Transverse colon (tissue), 4 donors: ENCODE measurements at regions not wholly inside any gene's neighbourhood (a gene's known extent, or its start where the extent isn't known, plus 50 kb on each side); places are given as distances from the start of the nearest gene placed in this dataset.

ENCODE experiments used
- DNase-seq: peaks from one replicate; pipeline ENCODE4 v3.0.0-alpha.2; 2019
- H3K27ac ChIP-seq, 4 donors: fragments of 200-600 bp; sonication (generic); 2 replicates each; pipeline ENCODE4 v1.5.1; 2016 to 2018; ENCODE audit warnings: inconsistent platforms in 4 of 4
- H3K27me3 ChIP-seq: fragments of 200-600 bp; sonication (generic); 2 replicates; pipeline ENCODE4 v1.5.1; 2017; ENCODE audit warnings: inconsistent platforms
- H3K36me3 ChIP-seq, 4 donors: fragments of 200-600 bp; sonication (generic); 2 replicates each; pipeline ENCODE4 v1.5.1; 2017 to 2019; ENCODE audit warnings: inconsistent platforms in 4 of 4
- H3K4me1 ChIP-seq, 4 donors: fragments of 200-600 bp; sonication (generic); 2 replicates each; pipeline ENCODE4 v1.5.1; 2017 to 2020; ENCODE audit warnings: inconsistent platforms in 4 of 4
- H3K4me3 ChIP-seq, 4 donors: fragments of 200-600 bp; sonication (generic); 1 replicate in 1 of 4; 2 replicates in 3 of 4; pipeline versions ENCODE4 v1.5.1 to v1.6.1; 2017 to 2019; ENCODE audit warnings: inconsistent platforms in 4 of 4
- H3K9me3 ChIP-seq, 2 donors: fragments of 200-600 bp; sonication (generic); 2 replicates each; pipeline ENCODE4 v1.5.1; 2017 to 2019; ENCODE audit warnings: inconsistent platforms in 2 of 2
- CTCF ChIP-seq, 5 experiments: fragments of 200-600 bp in 3 of 5; fragments of 450-650 bp in 2 of 5; sonication (generic) in 3 of 5; IDR thresholded peaks; 1 replicate in 2 of 5; 2 replicates in 3 of 5; pipeline ENCODE4 v1.5.1; 2016 to 2017; ENCODE audit warnings: antibody characterized with exemption in 5 of 5, inconsistent platforms in 3 of 5, mild to moderate bottlenecking in 2 of 5, moderate library complexity in 1 of 5
- EP300 ChIP-seq: sonication (generic); formaldehyde crosslinking; IDR thresholded peaks from one replicate; pipeline ENCODE4 v1.6.1; 2017; ENCODE audit warnings: antibody characterized with exemption, low read depth
- POLR2A ChIP-seq: fragments of 450-650 bp; IDR thresholded peaks from one replicate; pipeline ENCODE4 v1.6.1; 2016; ENCODE audit warnings: antibody characterized with exemption, mild to moderate bottlenecking, moderate library complexity
- POLR2AphosphoS5 ChIP-seq, 3 donors: sonication (generic); formaldehyde crosslinking; IDR thresholded peaks; one replicate each; pipeline ENCODE4 v1.6.1; 2016; ENCODE audit warnings: antibody characterized with exemption in 3 of 3
- WGBS, 2 donors: methylation state at CpG; one replicate each; pipeline ENCODE4 v1.1.5; 2018; ENCODE audit warnings: low coverage in 1 of 2; 5-methylcytosine and 5-hydroxymethylcytosine counted together
- in situ Hi-C, 4 donors: fragments of 200-750 bp; cut with MboI; loops; one replicate each; pipeline versions ENCODE4 v1.15.0 to v1.15.1; 2017; ENCODE audit warnings: low sequenced_read_pairs in 3 of 4, low pct_ligation_motif_present in 1 of 4, low pct_unique_long_range_greater_than_20kb in 1 of 4
- intact Hi-C: fragments of 100-400 bp; cut with DNase I; formaldehyde crosslinking; loops from one replicate; pipeline ENCODE4 v1.15.1; 2023; ENCODE audit warnings: low total_unique reads

- Histone ChIP-seq H3K4me3 (peak overlapping the region; percentile 60 to 70 (median 62)), H3K27ac (peak overlapping the region; percentile 97 to 99 (median 98)), H3K4me1 (peaks cover 5 to 31% (median 21%) of the 10 kb centered on the region in 4 donors), H3K36me3 (no peaks in the 10 kb centered on the region), H3K9me3 (no peaks in the 10 kb centered on the region), H3K27me3 (no peaks in the 10 kb centered on the region)
- WGBS, 2 donors, result 1% methylated on average over 12 of the region's 12 CpGs; no CpG with 5 or more reads in 1 of the 2 donors
- intact Hi-C loops, result loop anchor here (5.0 to 10.0 kb wide), 2 partner anchors 41 to 164 kb away; a partner anchor contains a TSS
- TF ChIP-seq POLR2A, result no peak
- no peak for TF ChIP-seq POLR2AphosphoS5 (IDR thresholded peaks at IDR 0.05)
- DNase-seq, result no peak
- in situ Hi-C loops, result loop anchor here in 2 of 4 donors (5.0 to 25.0 kb wide), 2 partner anchors 41 to 939 kb away; a partner anchor contains a TSS
Measured at GRCh38 chr6:26198722-26199056, 111.5 kb downstream of the HFE start.

GRCh38 chr6:26199057-26199772 is 112.0 kb downstream of the HFE start:
- WGBS, 2 donors, result 1% methylated on average over 40 of the region's 42 CpGs; no CpG with 5 or more reads in 1 of the 2 donors
- H3K4me3 ChIP-seq, result peak overlapping the region; percentile 60 to 70 (median 62)
- peaks cover 3 to 36% (median 25%) of the 10 kb centered on the region in 4 donors for H3K4me1 ChIP-seq
- H3K36me3 ChIP-seq, result no peaks in the 10 kb centered on the region
- TF ChIP-seq POLR2A (peak; percentile 98), EP300 (no peak), POLR2AphosphoS5 (IDR thresholded peaks at IDR 0.05) (peak; percentile 91 to 100 (median 99))
- in situ Hi-C loops (loop anchor here in 2 of 4 donors (5.0 to 25.0 kb wide), 2 partner anchors 42 to 938 kb away; a partner anchor contains a TSS), intact Hi-C loops (loop anchor here (5.0 to 10.0 kb wide), 2 partner anchors 42 to 164 kb away; a partner anchor contains a TSS)
- H3K27ac ChIP-seq, result peak overlapping the region; percentile 97 to 99 (median 98)
- DNase-seq, result peak; percentile 69
- H3K9me3 ChIP-seq, result no peaks in the 10 kb centered on the region
- no peaks in the 10 kb centered on the region for H3K27me3 ChIP-seq

DNA sequence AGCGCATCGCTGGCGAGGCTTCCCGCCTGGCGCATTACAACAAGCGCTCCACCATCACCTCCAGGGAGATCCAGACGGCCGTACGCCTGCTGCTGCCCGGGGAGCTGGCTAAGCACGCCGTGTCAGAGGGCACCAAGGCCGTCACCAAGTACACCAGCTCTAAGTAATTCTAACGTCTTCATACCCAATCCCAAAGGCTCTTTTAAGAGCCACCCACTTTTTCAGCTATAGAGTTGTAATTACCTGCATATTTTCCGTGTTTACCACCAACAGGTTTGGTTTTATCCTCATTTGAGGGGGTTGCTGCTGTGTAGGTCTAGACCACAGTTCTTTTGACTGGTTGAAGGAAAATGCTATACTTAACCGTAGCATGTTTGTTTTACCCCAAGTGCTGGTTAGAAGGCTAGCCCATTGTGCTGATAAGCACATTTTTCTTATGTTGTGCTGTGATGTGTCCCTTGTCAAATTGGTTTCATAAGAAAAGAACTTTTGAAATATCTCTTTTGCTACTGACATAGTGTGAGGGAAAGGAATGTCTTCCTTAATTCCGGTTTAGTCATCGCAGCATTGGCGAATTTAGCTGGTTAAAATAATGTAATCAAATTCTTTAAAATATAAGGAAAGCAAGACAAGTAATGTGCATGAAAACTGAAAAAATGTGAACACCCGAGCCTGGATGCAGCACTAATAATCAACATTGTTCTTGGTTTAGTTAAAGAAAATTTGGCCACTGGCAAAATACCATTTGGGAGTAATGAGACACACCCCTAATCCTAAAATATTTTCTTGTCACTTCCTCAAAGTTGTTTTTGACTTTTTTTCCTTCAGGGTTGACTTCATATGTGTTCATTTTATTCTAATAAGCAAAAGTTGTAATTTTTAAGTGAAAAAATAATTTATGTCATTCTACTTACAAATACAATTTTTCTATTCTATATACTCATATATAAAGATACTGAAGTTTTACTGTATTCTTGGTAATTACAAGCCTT is 112.8 kb downstream of the HFE start:
- in situ Hi-C loops, result loop anchor here in 2 of 4 donors (5.0 to 25.0 kb wide), 3 partner anchors 43 to 937 kb away; a partner anchor contains a TSS
- Histone ChIP-seq H3K4me1 (peaks cover 0 to 29% (median 21%) of the 10 kb centered on the region in 4 donors), H3K9me3 (no peaks in the 10 kb centered on the region), H3K36me3 (no peaks in the 10 kb centered on the region), H3K4me3 (peak overlapping the region; percentile 6 to 70 (median 62)), H3K27me3 (no peaks in the 10 kb centered on the region), H3K27ac (peak overlapping the region; percentile 97 to 99 (median 98))
- intact Hi-C loops, result loop anchor here (5.0 to 10.0 kb wide), 4 partner anchors 43 to 165 kb away; a partner anchor contains a TSS
- no peak for DNase-seq
- WGBS, 2 donors, result 8 to 19% methylated on average over 5 to 17 of the region's 20 CpGs
- TF ChIP-seq CTCF (IDR thresholded peaks at IDR 0.05) (no peak), EP300 (no peak), POLR2A (no peak), POLR2AphosphoS5 (IDR thresholded peaks at IDR 0.05) (no peak)

DNA sequence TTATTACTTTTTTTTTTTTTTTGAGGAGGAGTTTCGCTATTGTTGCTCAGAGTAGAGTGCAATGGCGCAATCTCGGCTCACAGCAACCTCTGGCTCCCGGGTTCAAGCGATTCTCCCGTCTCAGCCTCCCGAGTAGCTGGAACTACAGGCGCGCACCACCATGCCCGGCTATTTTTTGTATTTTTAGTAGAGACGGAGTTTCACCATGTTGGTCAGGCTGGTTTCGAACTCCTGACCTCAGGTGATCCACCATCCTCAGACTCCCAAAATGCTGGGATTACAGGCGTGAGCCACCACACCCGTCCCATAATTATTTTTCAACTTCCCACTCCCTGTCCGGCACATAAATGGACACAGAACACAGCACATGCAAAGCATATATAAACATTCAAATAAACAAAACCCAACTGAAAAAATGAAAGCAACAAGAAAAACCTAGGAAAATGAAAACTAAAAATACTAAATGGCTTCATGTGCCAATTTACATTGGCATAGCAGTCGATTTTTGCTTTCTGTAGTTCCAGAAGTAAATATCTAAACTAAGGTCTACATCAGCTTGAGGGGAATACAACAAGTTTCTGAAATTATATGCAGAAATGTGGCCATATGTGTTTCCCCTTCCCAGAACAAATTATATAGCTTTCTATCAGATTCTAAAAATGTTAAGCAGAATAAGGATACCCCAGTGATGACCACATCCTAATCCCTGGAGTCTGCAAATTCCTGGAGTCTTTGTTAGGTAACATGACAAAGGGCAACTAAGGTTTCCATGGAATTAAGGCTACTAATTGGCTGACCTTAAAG is 113.9 kb downstream of the HFE start:
- Histone ChIP-seq H3K36me3 (no peaks in the 10 kb centered on the region), H3K9me3 (no peaks in the 10 kb centered on the region), H3K27me3 (no peaks in the 10 kb centered on the region), H3K27ac (no peak overlapping the region), H3K4me3 (no peak overlapping the region), H3K4me1 (peaks cover 0 to 24% (median 16%) of the 10 kb centered on the region in 4 donors)
- intact Hi-C loops (loop anchor here (5.0 to 10.0 kb wide), 2 partner anchors 74 to 79 kb away; a partner anchor contains a TSS), in situ Hi-C loops (loop anchor here in 2 of 4 donors (10.0 to 25.0 kb wide), 2 partner anchors 176 to 936 kb away; a partner anchor contains a TSS)
- no peak for DNase-seq
- TF ChIP-seq POLR2A, result peak; percentile 13
- no peak for TF ChIP-seq POLR2AphosphoS5 (IDR thresholded peaks at IDR 0.05)
- WGBS, 2 donors, result 94 to 97% methylated on average over 6 to 16 of the region's 16 CpGs

DNA sequence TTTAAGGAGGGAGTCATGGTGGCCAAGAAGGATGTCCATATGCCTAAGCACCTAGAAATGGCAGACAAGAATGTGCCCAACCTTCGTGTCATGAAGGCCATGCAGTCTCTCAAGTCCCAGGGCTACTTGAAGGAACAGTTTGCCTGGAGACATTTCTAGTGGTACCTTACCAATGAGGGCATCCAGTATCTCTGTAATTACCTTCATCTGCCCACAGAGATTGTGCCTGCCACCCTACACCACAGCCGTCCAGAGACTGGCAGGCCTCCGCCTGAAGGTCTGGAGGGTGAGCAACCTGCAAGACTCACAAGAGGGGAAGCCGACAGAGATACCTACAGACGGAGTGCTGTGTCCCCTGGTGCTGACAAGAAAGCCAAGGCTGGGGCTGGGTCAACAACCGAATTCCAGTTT is 115.0 kb downstream of the HFE start:
- H3K36me3 ChIP-seq, result no peaks in the 10 kb centered on the region
- no peaks in the 10 kb centered on the region for H3K27me3 ChIP-seq
- peaks cover 0 to 24% (median 16%) of the 10 kb centered on the region in 4 donors for H3K4me1 ChIP-seq
- in situ Hi-C loops (loop anchor here in 2 of 4 donors (10.0 to 25.0 kb wide), 2 partner anchors 177 to 935 kb away; a partner anchor contains a TSS), intact Hi-C loops (loop anchor here (5.0 to 10.0 kb wide), 2 partner anchors 73 to 80 kb away; a partner anchor contains a TSS)
- TF ChIP-seq POLR2A, result no peak
- no peak for TF ChIP-seq POLR2AphosphoS5 (IDR thresholded peaks at IDR 0.05)
- TF ChIP-seq EP300, result no peak
- no peak for TF ChIP-seq CTCF (IDR thresholded peaks at IDR 0.05)
- H3K4me3 ChIP-seq, result no peak overlapping the region
- 87% methylated on average over 6 of the region's 6 CpGs; no CpG with 5 or more reads in 1 of the 2 donors for WGBS, 2 donors
- H3K9me3 ChIP-seq, result no peaks in the 10 kb centered on the region
- DNase-seq, result no peak
- H3K27ac ChIP-seq, result no peak overlapping the region
